ENCODE measurements at regions not wholly inside any gene's neighbourhood (a gene's known extent, or its start where the extent isn't known, plus 50 kb on each side); places are given as distances from the start of the nearest gene placed in this dataset.

- TF ChIP-seq MITF (IDR thresholded peaks at IDR 0.05) (0 out of 2 replicates have a peak, but pooled peaks have one; percentile 15), POLR2H (tag; IDR thresholded peaks at IDR 0.05; ENCODE audit: low read depth) (no peak), UBTF (IDR thresholded peaks at IDR 0.05; ENCODE audit: borderline replicate concordance in 1 of 2, low read depth in 2 of 2, low read length in 2 of 2) (0 out of 4 replicates have a peak, but pooled peaks of 1 of the 2 experiments have one; percentile 23), ZNF75A (CRISPR knock-in tag; IDR thresholded peaks at IDR 0.05) (no peak), SMARCA5 (IDR thresholded peaks at IDR 0.05) (no peak), ZKSCAN3 (CRISPR knock-in tag; IDR thresholded peaks at IDR 0.05) (no peak), HNRNPLL (IDR thresholded peaks at IDR 0.05; ENCODE audit: low read depth, low read length, poor library complexity, severe bottlenecking) (no peak), ZFX (CRISPR knock-in tag; IDR thresholded peaks at IDR 0.05) (0 out of 2 replicates have a peak, but pooled peaks have one; percentile 30), E2F6 (IDR thresholded peaks at IDR 0.05; ENCODE audit: borderline replicate concordance in 1 of 2, extremely low read depth in 1 of 2, insufficient read depth in 1 of 2, insufficient read length in 1 of 2, low read depth in 1 of 2, low read length in 1 of 2, poor library complexity in 1 of 2, severe bottlenecking in 1 of 2) (peak; percentile 37 to 65), CCNT2 (IDR thresholded peaks at IDR 0.05; ENCODE audit: borderline replicate concordance, extremely low read depth, insufficient read length, low read depth, low read length) (peak; percentile 33), E2F4 (CRISPR knock-in tag; IDR thresholded peaks at IDR 0.05; ENCODE audit: low read depth) (no peak), ZNF280A (IDR thresholded peaks at IDR 0.05; ENCODE audit: low read depth, partially characterized antibody) (no peak), GTF2B (IDR thresholded peaks at IDR 0.05; ENCODE audit: extremely low read depth, insufficient read length) (no peak), ZNF217 (CRISPR knock-in tag; IDR thresholded peaks at IDR 0.05) (no peak), ZNF224 (CRISPR knock-in tag; IDR thresholded peaks at IDR 0.05) (no peak), SIX5 (IDR thresholded peaks at IDR 0.05; ENCODE audit: borderline replicate concordance in 1 of 2, insufficient read depth in 1 of 2, low read depth in 1 of 2, low read length in 2 of 2) (no peak)
Measured at GRCh38 chr15:66851311-66852063, 149.5 kb downstream of the SMAD6 start (continued).
